Nephron (organoid): ENCODE measurements at regions not wholly inside any gene's neighbourhood (a gene's known extent, or its start where the extent isn't known, plus 50 kb on each side); places are given as distances from the start of the nearest gene placed in this dataset.

Source experiments
- H3K27ac Mint-ChIP-seq, 3 experiments: 2 replicates each; pipeline ENCODE4 v1.8.0; 2020; ENCODE audit warnings: mixed read lengths in 3 of 3, mild to moderate bottlenecking in 2 of 3, moderate library complexity in 1 of 3
- H3K27me3 Mint-ChIP-seq: 2 replicates; pipeline ENCODE4 v1.8.0; 2021; ENCODE audit warnings: low read depth, mild to moderate bottlenecking, moderate library complexity, mixed read lengths
- H3K36me3 Mint-ChIP-seq: 2 replicates; pipeline ENCODE4 v1.8.0; 2020; ENCODE audit warnings: low read depth, mixed read lengths
- H3K4me1 Mint-ChIP-seq: 2 replicates; pipeline ENCODE4 v1.8.0; 2020; ENCODE audit warnings: mixed read lengths
- H3K4me3 Mint-ChIP-seq, 3 experiments: 2 replicates each; pipeline ENCODE4 v1.8.0; 2020; ENCODE audit warnings: mild to moderate bottlenecking in 3 of 3, mixed read lengths in 3 of 3, moderate library complexity in 2 of 3
- H3K9me3 Mint-ChIP-seq: 2 replicates; pipeline ENCODE4 v1.8.0; 2020; ENCODE audit warnings: mixed read lengths
- CTCF ChIP-seq, 3 experiments: fragments of 200-600 bp; sonication (generic); IDR thresholded peaks; one replicate each; pipeline ENCODE4 v1.5.0; 2021; ENCODE audit warnings: antibody characterized with exemption in 3 of 3; ENCODE audit not compliant: unreplicated experiment in 3 of 3

- Mint-ChIP-seq H3K36me3 (no peaks in the 10 kb centered on the region), H3K4me1 (peaks cover 35% of the 10 kb centered on the region), H3K27ac (no peak overlapping the region), H3K27me3 (peaks cover 87% of the 10 kb centered on the region), H3K9me3 (peaks cover 3% of the 10 kb centered on the region), H3K4me3 (peak overlapping the region; percentile 87 to 89 (median 87))
- no peak for TF ChIP-seq CTCF (IDR thresholded peaks at IDR 0.05; ENCODE audit: unreplicated experiment in 3 of 3)
These were observed 180.7 kb downstream of the TBXT start for GRCh38 chr6:165986914-165987482.

GRCh38 chr6:165986311-165986913 lies 181.2 kb downstream of the TBXT start:
- Mint-ChIP-seq H3K36me3 (no peaks in the 10 kb centered on the region), H3K4me1 (peaks cover 35% of the 10 kb centered on the region), H3K4me3 (peak overlapping the region; percentile 87 to 89 (median 87)), H3K27me3 (peaks cover 87% of the 10 kb centered on the region), H3K27ac (no peak overlapping the region), H3K9me3 (peaks cover 3% of the 10 kb centered on the region)
- TF ChIP-seq CTCF (IDR thresholded peaks at IDR 0.05; ENCODE audit: unreplicated experiment in 3 of 3): no peak

- Mint-ChIP-seq H3K9me3 (peaks cover under 1% of the 10 kb centered on the region), H3K27ac (no peak overlapping the region), H3K4me3 (peak overlapping the region in 2 of 3 experiments; percentile 32 to 61), H3K36me3 (no peaks in the 10 kb centered on the region), H3K27me3 (peaks cover 86% of the 10 kb centered on the region), H3K4me1 (peaks cover 35% of the 10 kb centered on the region)
- no peak for TF ChIP-seq CTCF (IDR thresholded peaks at IDR 0.05; ENCODE audit: unreplicated experiment in 3 of 3)
These were observed 181.8 kb downstream of the TBXT start for GRCh38 chr6:165985806-165986299.

DNA sequence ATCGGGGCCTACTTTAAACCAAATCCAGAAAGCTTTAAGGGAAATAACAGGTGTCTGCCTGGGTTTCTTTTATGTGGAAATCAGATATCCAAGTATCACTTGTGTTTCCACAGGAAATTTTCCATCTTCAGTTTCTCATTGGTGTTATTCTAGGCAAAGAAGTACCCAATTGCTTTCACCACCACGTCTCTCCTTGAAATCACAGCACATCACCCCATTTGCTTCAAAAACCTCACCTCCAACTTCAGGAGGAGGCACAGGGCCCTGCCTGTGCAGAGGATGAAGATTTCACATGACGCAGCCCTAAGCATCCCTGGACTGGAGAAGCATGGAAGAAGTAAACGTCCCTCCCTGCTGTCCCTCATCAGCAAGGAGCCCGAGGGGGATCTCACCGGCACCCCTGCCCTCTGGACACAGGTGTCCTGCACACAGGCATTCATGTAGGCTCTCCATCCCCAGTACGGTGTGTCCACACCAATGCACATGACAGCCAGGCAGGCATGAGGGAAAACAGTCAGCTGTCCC lies 182.3 kb downstream of the TBXT start:
- Mint-ChIP-seq H3K27ac (no peak overlapping the region), H3K4me3 (peak overlapping the region in 1 of 3 experiments; percentile 61), H3K4me1 (peaks cover 33% of the 10 kb centered on the region), H3K27me3 (peaks cover 85% of the 10 kb centered on the region), H3K36me3 (no peaks in the 10 kb centered on the region), H3K9me3 (no peaks in the 10 kb centered on the region)
- TF ChIP-seq CTCF (IDR thresholded peaks at IDR 0.05; ENCODE audit: unreplicated experiment in 3 of 3): no peak

DNA sequence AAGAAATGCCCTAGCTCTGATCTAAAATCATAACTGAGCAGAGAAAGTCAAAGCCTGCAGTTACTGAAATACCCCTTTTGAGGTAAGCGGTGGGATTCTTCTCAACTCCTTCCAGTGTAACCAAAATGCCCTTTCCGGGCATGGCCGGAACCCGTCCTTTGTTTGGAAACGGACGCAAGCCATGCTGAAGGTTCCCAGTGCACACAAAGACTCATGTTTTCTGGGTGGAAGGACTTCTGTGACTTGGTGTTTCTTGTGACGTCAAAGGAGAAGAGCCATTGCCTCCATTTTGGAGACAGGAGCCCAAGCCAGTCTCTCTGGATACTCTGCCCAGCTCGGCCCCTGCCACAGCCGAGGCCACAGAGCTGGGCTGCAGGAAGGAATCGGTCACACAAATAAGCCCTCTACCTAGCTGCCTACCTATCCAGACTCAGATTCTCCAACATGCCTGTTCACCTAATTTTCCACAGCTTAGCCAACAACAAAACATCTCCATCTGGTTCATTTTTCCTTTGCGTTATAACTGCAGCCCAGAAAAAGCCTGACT lies 182.8 kb downstream of the TBXT start:
- peak overlapping the region in 1 of 3 experiments; percentile 61 for H3K4me3 Mint-ChIP-seq
- no peaks in the 10 kb centered on the region for H3K9me3 Mint-ChIP-seq
- H3K27me3 Mint-ChIP-seq: peaks cover 80% of the 10 kb centered on the region
- no peaks in the 10 kb centered on the region for H3K36me3 Mint-ChIP-seq
- no peak for TF ChIP-seq CTCF (IDR thresholded peaks at IDR 0.05; ENCODE audit: unreplicated experiment in 3 of 3)
- H3K27ac Mint-ChIP-seq: no peak overlapping the region
- H3K4me1 Mint-ChIP-seq: peaks cover 27% of the 10 kb centered on the region
